ENCODE measurements at regions not wholly inside any gene's neighbourhood (a gene's known extent, or its start where the extent isn't known, plus 50 kb on each side); places are given as distances from the start of the nearest gene placed in this dataset.
"Not testable (repeated sequence)": the region's sequence is repeated elsewhere in the genome, so short reads cannot be mapped to it uniquely, and the experiment has no call there.

DNA sequence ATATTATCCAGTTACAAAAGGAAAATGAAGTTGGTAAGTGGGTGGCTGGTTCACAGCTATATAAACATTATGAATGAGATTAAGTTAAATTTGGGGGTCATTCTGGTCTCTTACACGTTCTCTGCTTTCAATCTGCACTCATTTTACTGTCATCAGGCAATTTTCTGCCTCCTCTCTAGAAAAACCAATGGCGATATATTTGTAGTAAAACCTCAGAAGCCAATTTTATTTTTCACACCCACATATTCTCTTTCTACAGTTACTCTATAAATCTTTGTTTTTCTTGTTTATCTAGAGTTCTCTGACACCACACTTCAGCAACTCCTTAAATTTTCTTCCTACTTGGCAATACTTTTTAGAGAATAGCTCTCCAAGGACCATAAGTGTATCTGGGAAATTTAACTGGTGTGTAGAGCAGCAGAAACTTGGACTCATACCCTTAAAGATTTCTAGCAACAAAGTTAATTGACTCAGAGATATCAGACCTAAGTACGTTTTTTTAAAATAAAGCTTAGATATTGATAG is 926.9 kb downstream of the TMTC2 start:
- DNase-seq (ENCODE audit: low read depth, low spot score) = no peak

DNA sequence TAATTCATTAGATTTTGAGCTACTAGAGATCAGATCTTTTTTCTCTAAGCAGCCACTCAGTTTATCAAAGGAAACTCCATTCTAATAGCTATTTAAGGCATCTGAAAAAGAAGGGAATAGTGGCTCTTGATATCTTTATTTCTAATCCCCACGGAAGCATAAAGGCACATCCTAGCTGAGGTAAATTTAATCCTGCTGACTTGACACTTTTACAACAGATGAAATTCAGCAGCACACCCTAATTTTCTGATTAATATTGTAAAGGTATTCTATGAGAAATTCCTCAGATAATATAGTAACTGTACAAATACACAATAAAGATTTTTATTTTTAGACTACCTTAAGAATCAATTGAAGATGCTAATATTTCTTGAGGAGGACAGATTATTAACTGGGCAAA is 916.4 kb downstream of the TMTC2 start:
- DNase-seq (ENCODE audit: low read depth, low spot score) = no peak

DNA sequence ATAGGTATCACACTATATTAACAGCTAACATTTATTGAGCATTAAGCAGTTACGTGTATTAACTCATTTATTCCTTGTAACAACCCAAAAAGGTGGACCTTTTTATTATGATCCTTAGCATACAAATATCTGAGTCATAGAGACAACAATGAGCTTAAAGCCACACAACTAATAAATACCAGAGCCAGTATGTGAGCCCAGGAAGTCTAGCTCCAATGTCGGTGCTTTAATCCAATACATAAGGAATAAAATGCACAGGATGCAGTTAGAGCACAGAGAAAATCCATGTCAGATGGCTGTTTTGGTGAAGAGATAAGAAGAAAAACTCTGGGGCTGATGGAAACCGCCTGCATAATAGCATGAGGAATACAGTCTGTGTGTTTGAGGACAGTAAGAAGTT is 888.6 kb downstream of the TMTC2 start:
- DNase-seq (ENCODE audit: low read depth, low spot score) = no peak

DNA sequence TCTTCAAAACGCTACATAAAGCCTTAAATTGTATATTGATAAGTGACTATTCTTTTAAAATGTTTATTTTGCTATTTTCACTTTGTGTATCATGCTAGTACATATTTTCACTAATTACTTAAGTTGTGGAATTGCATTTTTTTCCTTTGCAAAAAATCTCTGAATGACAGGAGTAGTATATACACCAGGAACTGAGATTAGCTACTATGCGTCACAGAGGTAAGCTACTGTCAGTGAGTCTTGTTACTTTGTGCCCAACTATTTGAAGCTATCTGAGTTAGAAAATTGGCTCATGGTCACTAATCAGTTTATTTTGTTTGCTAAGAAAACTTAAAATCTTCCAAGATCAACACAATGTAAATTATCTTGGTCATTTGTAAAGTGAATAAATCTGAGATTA is 887.4 kb downstream of the TMTC2 start:
- no peak for DNase-seq (ENCODE audit: low read depth, low spot score)

DNA sequence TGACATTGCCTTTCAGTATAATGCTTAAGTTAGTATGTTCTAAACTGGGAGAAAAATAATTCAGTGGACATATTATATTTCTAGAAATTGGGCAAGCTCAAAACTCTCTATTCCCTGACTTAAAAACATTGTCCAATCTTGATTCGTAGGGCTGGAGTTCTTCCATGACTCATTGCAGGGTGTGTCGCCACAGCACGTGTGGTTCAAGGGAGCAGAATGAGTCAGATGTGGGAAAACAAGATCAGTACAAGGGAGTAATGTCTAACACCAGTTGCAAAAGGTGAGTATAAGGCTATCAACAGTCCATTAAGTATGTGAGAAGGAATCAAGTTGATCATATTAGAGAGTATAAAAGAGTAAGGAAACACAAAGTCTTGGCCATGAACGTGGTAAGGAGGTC is 887.0 kb downstream of the TMTC2 start:
- DNase-seq (ENCODE audit: low read depth, low spot score) = no peak

DNA sequence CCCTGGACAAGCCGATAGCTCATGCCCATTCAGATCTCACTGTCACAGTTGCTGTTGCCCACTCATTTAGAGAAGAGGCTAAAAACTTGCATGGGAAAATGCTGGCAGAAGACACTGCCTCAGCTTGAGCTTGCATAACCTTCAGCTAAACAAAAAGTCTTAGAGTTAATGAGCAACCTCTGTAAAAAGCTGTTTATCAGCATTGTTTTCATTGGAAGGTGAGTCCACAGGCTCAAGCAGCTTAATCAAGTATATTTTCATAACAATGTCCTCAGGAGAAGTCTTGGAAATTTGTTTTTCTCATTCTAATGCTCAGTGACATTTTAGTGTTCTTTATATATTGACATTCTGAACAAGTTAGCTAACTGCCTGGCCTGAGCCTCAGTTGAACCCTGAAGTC is 872.9 kb downstream of the TMTC2 start:
- DNase-seq (ENCODE audit: low read depth, low spot score) = no peak

DNA sequence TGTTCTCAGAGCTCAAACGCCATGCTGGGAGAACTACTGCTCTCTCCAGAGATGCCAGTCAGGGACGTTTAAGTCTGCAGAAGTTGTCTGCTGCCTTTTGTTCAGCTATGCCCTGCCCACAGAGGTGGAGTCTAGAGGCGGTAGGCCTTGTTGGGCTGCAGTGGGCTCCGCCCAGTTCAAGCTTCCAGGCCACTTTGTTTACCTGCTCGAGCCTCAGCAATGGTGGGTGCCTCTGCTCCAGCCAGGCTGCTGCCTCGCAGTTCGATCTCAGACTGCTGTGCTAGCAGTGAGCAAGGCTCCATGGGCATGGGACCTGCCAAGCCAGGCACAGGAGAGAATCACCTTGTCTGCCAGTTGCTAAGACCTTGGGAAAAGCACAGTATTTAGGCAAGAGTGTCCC is 869.3 kb downstream of the TMTC2 start:
- not testable (repeated sequence) for DNase-seq (ENCODE audit: low read depth, low spot score)

DNA sequence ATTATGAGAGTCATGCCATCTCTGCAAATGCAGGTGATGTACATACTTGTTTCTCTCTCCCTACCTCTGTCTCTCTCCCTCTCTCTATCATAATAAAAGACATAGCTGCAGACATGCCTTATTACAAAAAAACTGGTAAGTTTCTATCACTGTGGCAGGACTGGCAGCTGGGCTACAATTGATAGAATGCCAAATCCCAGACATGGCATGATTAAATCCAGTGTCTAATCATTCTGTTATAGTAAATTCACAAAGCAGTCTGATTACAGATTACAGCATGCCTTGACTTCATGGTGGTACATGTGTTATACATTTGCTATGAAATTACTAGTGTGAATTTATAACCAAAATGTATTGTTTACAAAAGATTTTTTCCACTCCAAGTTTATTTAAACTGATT is 854.7 kb downstream of the TMTC2 start:
- DNase-seq (ENCODE audit: low read depth, low spot score) = no peak

DNA sequence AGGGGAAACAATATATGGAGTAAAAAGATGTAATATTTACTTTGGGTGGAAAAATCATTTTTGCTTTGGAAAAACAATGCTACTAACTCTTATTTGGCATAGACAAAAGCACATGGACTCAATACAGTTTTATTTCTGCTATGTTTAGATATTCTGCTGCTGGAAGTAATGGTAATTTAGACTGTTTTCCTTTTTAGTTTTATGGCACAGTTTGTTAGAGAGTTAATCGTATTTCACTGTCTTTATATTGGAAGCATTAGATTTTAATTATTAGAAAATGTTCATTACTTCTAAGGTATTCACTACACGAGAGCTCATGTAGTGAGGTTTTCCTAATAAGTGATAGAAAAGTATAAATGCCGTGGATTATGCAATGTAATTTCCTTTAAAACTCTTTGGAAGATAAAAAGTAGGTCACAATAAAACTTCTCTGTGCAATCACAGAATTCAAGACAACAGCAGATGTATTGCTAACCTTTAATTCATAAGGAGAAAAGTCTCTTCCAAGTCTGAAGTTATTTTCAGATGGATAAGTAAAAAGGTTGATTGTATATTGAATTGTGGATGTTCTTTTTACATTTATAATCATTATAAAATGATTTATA is 851.8 kb downstream of the TMTC2 start:
- no peak for DNase-seq (ENCODE audit: low read depth, low spot score)

DNA sequence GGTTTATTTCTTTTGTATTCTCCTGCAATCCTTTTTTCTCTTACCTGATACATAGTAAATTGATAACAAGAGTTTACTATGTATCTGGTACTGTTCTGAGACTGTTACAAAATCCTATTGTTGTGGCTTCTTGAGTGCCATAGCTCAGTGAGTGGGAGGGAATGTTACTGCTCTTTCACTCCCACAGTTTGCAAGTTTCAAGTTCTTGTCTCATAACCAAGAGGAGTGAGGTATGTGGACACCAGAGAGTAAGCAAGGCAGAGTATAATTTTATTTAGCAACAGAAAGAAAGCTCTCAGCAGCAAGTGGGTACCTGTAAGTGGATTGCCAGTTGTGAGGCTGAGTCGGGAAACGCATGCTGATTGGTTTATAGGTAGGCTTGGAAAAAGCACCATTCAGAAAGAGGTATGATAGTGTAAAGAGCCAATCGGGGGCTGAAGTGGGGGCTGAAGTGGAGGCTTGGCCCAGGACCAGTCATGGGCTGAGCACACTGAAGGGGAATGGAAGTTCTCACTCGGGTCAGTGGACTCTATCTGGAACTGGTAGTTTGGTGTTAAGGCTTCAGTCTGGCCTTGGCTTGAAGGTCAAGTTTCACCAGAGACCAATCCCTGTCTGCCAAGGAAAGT is 850.8 kb downstream of the TMTC2 start:
- no peak for DNase-seq (ENCODE audit: low read depth, low spot score)

DNA sequence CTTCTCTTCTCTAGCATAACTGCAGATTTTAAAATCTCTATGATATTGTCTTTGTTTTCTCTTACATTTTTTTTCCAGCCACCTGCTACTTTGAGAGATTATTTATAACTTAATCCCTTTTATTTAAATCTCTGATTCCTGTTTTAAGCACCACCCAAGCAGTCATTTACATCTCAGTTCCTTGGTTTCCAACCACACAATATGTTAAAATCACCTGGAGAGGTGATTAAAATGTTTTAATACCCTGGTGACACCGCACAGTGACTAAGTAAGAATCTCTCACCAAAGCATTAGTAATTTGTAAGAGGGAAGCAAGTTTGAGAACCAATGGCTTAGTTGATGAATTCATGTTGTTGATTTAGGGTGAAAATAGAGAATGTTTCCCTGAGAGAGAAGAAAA is 849.8 kb downstream of the TMTC2 start:
- DNase-seq (ENCODE audit: low read depth, low spot score) = no peak

DNA sequence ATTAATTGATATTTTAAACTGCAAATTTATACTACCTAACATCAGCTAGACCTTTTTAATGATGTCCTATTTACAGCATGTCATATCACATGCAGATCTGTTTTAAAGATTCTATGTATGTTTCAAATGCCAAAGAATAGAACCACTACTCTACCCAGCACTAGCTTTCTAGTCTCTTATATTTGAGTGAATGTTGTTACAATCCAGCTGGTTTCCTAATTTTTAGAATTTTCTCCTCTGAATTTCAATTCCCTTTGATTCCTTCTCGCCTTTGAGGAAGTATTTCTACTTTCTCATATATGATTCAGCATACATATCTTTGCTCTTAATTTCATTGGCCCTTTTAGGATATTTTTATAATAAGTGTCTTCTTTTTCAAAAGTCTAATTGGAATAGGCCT is 841.9 kb downstream of the TMTC2 start:
- DNase-seq (ENCODE audit: low read depth, low spot score) = no peak

DNA sequence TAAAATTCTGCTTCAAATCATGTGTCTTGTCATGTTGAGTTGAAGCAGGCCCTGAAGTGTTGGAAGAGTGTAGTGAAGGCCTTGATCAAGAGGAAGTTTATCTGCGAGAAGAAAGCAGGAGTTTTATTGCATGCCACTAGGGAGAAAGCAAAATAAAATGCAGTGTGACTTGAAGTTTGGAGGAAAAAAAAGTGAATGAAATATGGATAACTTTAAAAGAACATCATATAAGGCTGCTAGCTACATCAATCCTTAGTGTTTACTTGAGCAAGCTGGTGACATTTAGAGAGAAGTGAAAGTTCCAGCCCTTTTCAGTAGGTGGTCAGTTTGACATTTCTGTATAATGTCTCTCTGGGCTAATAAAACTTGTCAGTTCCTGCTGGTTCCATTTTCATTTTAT is 841.1 kb downstream of the TMTC2 start:
- no peak for DNase-seq (ENCODE audit: low read depth, low spot score)

DNA sequence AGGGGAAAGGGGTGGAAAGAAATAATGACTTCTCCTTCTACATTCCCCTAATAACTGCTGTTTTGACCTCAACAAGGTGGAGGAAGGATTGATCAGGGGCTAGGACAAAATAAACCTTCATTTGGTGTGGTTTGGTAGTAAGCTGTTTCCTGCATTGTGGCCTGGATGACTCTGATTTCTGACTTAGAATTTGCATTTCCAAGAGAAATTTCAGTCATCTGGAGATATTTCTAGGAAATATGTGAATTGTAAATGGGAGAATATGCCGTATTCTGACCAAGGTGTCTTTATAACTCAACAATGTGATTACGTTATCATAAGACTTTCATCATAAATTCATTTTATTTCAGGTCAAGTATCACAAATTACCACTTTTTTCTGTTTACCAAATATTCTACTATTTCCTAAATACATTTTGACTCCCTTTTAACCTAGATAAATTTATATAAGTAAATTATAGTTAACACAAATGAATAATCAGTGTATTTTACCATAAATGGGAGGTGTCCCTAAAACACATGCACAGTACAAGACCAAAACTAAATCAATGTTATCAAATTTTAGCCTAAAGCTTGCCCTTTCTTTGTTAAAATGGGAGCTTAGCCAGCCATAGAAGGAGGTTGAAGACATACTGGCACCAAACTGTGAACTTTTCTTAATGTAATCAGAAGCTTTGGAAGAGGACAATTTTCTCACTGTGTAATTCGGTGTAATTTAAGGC is 828.8 kb downstream of the TMTC2 start:
- DNase-seq (ENCODE audit: low read depth, low spot score) = no peak

DNA sequence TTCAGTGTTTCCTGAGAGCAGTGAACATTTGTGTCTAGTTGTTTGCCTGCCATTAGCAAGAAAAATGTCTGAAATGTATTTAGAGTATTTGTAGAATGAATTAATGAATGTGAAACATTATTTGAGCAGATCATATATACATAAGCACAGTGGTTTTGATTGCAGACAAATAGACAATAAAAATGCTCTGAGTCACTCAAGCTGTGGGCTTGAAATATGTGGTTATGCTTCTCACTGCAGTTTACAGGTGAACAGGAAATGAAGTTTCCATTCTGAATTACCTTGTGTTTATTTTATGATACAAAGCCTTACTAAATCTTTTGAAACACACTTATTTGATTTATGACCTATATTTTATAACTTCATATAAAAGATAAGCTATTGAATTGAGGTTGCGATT is 827.7 kb downstream of the TMTC2 start:
- no peak for DNase-seq (ENCODE audit: low read depth, low spot score)

DNA sequence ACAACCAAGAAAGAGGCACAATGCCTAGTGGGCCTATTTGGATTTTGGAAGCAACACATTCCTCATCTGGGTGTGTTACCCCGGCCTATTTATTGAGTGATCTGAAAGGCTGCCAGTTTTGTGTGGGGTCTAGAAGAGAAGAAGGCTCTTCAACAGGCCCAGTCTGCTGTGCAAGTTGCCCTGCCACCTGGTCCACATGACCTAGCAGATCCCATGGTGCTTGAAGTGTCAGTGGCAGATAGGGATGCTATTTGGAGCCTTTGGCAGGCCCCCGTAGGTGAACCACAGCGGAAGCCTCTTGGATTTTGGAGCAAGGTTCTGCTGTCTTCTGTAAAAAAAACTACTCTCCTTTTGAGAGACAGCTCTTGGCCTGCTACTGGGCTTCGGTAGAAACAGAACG is 820.1 kb downstream of the TMTC2 start:
- DNase-seq (ENCODE audit: low read depth, low spot score) = no peak

DNA sequence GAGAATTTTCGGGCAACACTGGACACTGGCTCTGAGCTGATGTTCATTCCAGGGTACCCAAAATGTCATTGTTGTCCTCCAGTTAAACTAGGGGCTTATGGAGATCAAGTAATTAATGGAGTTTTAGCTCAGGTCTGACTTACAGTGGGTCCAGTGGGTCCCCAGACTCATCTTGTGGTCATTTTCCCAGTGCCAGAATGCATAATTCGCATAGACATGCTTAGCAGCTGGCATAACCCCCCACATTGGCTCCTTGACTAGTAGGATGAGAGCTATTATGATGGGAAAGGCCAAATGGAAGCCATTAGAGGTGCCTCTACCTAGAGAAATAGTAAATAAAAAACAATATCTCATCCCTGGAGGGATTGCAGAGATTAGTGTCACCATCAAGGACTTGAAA is 818.9 kb downstream of the TMTC2 start:
- DNase-seq (ENCODE audit: low read depth, low spot score) = no peak

DNA sequence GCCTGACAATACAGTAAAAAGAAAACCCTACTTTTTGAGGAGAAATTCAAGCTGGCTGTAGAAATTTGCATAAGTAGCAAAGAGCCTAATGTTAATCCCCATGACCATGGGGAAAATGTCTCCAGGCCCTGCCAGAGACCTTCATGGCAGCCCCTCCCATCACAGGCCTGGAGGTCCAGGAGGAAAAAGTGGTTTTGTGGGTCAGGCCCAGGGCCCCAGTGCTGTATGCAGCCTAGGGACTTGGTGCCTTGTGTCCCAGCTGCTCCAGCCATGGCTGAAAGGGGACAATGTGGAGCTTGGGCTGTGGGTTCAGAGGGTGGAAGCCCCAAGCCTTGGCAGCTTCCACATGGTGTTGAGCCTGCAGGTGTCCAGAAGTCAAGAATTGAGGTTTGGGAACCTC is 813.2 kb downstream of the TMTC2 start:
- DNase-seq (ENCODE audit: low read depth, low spot score) = not testable (repeated sequence)

DNA sequence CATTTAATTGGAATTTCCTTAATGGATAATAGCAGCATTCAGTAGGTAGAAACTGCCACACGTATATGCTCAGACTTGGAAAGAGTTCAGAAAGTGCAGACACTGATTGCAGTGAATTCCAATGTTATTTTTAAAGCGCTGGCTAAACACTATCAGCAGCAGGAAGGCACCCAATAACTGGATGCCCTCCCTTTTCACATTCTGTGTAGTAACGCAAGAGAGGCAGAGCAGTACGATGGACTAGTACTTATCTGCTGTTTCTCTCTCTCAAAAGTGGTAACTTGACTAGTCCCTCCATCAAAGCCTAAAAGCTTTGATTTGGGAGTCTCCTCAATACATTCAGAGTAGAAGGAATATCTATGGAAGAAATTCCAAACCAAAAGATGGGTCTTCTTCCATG is 791.0 kb downstream of the TMTC2 start:
- no peak for DNase-seq (ENCODE audit: low read depth, low spot score)

DNA sequence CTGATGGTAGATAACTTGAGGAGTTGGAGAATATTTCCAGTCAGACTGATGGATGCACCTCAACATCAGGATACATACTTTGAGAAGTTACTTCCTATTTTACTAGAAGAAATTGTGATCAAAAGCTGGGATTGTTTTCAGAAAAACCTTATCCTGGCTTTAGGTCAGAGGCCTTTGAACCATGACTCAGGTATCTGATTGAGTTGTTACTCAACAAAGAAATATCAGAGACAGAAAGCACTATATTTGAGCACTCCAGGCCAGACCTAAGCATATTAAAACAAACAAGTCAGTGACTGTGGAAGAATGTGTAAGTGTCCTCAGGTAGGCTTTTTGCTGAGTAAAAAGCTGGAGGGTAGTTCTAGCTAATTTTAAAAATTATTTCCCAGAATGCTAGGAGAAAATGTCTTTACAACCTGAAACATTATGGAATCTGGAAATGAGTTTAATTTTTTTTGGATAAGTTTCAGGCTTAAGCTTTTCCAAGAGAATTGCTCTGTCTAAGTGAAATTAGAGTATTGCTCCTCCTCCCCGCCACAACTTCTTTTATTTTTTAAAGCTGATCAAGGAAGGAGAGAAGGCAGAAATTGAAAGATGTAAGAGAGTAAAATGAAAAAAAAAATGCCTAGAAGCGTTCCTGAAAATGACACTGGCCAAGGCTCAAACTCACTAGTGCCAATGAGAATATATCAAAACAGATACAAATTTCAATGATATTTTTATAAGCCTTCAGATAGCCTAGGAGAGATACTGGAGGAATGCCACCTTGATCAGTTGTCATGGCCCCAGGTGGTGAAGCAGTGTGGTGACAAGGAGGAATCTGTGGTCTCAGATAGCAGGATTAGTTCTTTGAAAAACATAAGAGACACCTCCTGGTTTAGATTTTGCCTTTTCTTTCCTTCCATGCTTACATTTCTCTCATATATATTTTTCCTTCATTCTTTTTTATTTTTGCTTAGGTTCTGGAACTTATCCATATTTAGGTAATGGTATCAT is 790.3 kb downstream of the TMTC2 start:
- no peak for DNase-seq (ENCODE audit: low read depth, low spot score)

DNA sequence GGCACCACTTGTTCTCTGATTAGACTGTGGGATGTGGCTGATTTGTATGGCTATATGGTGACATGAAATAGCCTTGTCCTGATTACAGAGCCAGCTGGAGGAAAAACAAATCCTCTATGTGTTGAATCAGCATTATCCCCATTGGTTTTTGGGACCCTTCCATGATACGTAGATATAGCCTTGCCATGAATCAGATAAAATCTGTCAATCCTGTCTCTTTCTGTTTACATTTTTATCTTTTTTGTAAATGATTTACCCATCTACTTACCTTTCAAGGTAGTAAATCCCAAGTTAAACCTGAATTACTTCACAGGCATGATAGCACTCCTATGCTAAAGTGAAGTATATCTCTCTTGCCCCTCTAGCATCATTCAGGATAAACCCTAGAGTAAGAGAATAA is 789.3 kb downstream of the TMTC2 start:
- DNase-seq (ENCODE audit: low read depth, low spot score) = no peak

DNA sequence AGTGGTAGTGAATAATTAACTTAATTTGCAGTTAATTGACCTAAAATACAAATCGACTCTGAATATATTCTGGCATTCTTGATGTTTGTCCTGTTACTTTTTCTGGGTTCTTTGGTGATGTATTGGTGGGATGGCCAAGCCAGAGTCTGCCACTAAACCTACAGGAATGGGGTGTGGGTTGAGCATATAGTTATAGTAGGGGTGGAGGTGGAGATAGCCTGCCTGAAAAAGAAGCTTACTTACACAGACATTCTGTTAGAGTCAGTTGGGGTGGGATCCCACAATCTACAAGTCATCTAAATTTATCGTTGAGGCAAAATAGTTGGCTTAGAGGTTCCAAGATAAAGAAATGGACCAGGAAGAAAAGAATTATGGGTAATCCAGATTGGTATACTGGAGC is 787.7 kb downstream of the TMTC2 start:
- no peak for DNase-seq (ENCODE audit: low read depth, low spot score)
